NCI-H128 (cell line): ENCODE measurements at regions not wholly inside any gene's neighbourhood (a gene's known extent, or its start where the extent isn't known, plus 50 kb on each side); places are given as distances from the start of the nearest gene placed in this dataset.
"Not testable (repeated sequence)": the region's sequence is repeated elsewhere in the genome, so short reads cannot be mapped to it uniquely, and the experiment has no call there.

Source experiments
- DNase-seq: peaks from one replicate; lab custom pipeline; 2025; ENCODE audit not compliant: unreplicated experiment; lab: John Stamatoyannopoulos, UW

GRCh38 chr10:84626397-84627087 is 298.2 kb downstream of the CCSER2 start:
- DNase-seq, result no peak

GRCh38 chr10:84632866-84633265 is 304.5 kb downstream of the CCSER2 start:
- no peak for DNase-seq

GRCh38 chr10:84634636-84635035 is 306.2 kb downstream of the CCSER2 start:
- no peak for DNase-seq

GRCh38 chr10:84650628-84651027 is 322.2 kb downstream of the CCSER2 start:
- DNase-seq, result not testable (repeated sequence)

GRCh38 chr10:84654671-84655070 is 326.3 kb downstream of the CCSER2 start:
- no peak for DNase-seq

GRCh38 chr10:84659027-84659426 is 330.6 kb downstream of the CCSER2 start:
- no peak for DNase-seq

GRCh38 chr10:84659497-84660439 is 331.4 kb downstream of the CCSER2 start:
- no peak for DNase-seq

GRCh38 chr10:84660450-84661159 is 332.2 kb downstream of the CCSER2 start:
- DNase-seq, result no peak

- no peak for DNase-seq
Measured at GRCh38 chr10:84665211-84665610, 336.8 kb downstream of the CCSER2 start.

- DNase-seq, result no peak
Measured at GRCh38 chr10:84665883-84666463, 337.6 kb downstream of the CCSER2 start.

GRCh38 chr10:84668186-84668763 is 339.9 kb downstream of the CCSER2 start:
- no peak for DNase-seq

- no peak for DNase-seq
Measured at GRCh38 chr10:84675060-84675459, 346.7 kb downstream of the CCSER2 start.

- DNase-seq, result no peak
Measured at GRCh38 chr10:84676536-84676935, 348.1 kb downstream of the CCSER2 start.

GRCh38 chr10:84681781-84682180 is 353.4 kb downstream of the CCSER2 start:
- no peak for DNase-seq

GRCh38 chr10:84683550-84683949 is 355.2 kb downstream of the CCSER2 start:
- no peak for DNase-seq

GRCh38 chr10:84683980-84684740 is 355.8 kb downstream of the CCSER2 start:
- DNase-seq, result no peak

GRCh38 chr10:84685047-84685660 is 356.8 kb downstream of the CCSER2 start:
- no peak for DNase-seq

- DNase-seq, result no peak
Measured at GRCh38 chr10:84693006-84693405, 364.6 kb downstream of the CCSER2 start.

GRCh38 chr10:84695902-84696301 is 367.5 kb downstream of the CCSER2 start:
- DNase-seq, result no peak

- peak; percentile 28 for DNase-seq
Measured at GRCh38 chr10:84696610-84697009, 368.2 kb downstream of the CCSER2 start.
